Right atrium auricular region (tissue), 2 donors: ENCODE measurements at regions not wholly inside any gene's neighbourhood (a gene's known extent, or its start where the extent isn't known, plus 50 kb on each side); places are given as distances from the start of the nearest gene placed in this dataset.

Experiments used
- DNase-seq: peaks from one replicate; pipeline ENCODE4 v3.0.0-alpha.2; 2019; ENCODE audit warnings: low spot score
- H3K27ac ChIP-seq, 2 donors: fragments of 200-600 bp; sonication (generic); 1 replicate in 1 of 2; 2 replicates in 1 of 2; pipeline ENCODE4 v1.5.1; 2016 to 2019
- H3K27me3 ChIP-seq, 2 donors: fragments of 200-600 bp; sonication (generic); one replicate each; pipeline versions ENCODE4 v1.5.1 to v1.6.0; 2017 to 2019
- H3K36me3 ChIP-seq: fragments of 200-600 bp; sonication (generic); one replicate; pipeline ENCODE4 v1.5.1; 2016
- H3K4me1 ChIP-seq, 2 donors: fragments of 200-600 bp; sonication (generic); one replicate each; pipeline versions ENCODE4 v1.5.1 to v1.6.0; 2017 to 2019
- H3K4me3 ChIP-seq, 2 donors: fragments of 200-600 bp; sonication (generic); 1 replicate in 1 of 2; 2 replicates in 1 of 2; pipeline ENCODE4 v1.5.1; 2017 to 2019; ENCODE audit warnings: mild to moderate bottlenecking in 1 of 2, moderate library complexity in 1 of 2
- H3K9me3 ChIP-seq, 2 donors: fragments of 200-600 bp; sonication (generic); one replicate each; pipeline ENCODE4 v1.5.1; 2019
- TF ChIP-seq, protein P1 (sequence below), 2 donors: fragments of 200-600 bp; sonication (generic); IDR thresholded peaks; one replicate each; pipeline ENCODE4 v1.5.1; 2019; ENCODE audit warnings: antibody characterized with exemption in 2 of 2

DNA sequence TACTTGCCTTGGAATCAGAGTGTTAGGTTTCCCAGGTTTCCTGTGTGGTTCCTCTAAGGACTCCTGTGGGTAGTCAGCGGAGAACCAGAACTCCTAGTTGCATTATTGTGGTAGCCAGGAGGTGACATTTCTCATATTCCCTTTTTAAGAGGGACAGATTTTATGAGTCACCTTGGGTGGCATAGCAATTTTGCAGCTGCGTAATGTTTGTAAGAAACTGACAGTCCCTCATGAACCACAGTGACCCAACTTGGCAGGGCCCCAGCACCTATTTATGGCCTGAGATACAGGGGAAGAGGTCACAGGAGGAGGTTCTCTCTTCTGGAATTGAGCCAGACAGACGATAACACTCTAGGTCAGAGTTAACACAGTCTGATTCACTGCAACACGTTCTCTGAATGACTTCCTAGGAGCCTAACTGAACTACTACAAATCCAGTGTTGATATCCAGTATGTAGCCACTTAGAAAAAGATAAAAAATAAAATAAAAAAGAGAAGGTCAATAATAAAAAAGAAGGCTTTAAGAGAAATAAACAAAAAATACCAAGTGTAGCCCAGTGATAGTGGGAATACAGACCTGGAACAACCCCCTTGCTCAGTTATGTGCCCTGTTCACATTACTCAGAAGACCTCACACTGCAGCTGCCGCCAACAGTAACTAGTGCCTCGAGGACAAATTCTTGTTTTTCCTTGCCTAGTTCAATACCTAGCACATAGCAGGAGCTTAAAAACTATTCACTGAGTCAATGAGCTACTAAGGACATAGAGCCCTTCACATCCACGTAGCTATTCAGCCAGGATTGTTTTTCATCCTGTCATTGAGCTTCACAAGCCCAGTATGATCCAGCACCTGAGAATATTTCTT lies 50.7 kb upstream of the VLDLR start:
- peak; percentile 93 for DNase-seq
- Histone ChIP-seq H3K27me3 (no peaks in the 10 kb centered on the region), H3K27ac (peak overlapping the region; percentile 83 to 88), H3K4me1 (peaks cover 0 to 32% of the 10 kb centered on the region in 2 donors), H3K36me3 (no peaks in the 10 kb centered on the region), H3K9me3 (no peaks in the 10 kb centered on the region), H3K4me3 (no peak overlapping the region)
- TF ChIP-seq, protein P1, sequence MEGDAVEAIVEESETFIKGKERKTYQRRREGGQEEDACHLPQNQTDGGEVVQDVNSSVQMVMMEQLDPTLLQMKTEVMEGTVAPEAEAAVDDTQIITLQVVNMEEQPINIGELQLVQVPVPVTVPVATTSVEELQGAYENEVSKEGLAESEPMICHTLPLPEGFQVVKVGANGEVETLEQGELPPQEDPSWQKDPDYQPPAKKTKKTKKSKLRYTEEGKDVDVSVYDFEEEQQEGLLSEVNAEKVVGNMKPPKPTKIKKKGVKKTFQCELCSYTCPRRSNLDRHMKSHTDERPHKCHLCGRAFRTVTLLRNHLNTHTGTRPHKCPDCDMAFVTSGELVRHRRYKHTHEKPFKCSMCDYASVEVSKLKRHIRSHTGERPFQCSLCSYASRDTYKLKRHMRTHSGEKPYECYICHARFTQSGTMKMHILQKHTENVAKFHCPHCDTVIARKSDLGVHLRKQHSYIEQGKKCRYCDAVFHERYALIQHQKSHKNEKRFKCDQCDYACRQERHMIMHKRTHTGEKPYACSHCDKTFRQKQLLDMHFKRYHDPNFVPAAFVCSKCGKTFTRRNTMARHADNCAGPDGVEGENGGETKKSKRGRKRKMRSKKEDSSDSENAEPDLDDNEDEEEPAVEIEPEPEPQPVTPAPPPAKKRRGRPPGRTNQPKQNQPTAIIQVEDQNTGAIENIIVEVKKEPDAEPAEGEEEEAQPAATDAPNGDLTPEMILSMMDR (IDR thresholded peaks at IDR 0.05), result no peak
